CD4-positive, CD25-positive, alpha-beta regulatory T cell (primary cell): ENCODE measurements at regions not wholly inside any gene's neighbourhood (a gene's known extent, or its start where the extent isn't known, plus 50 kb on each side); places are given as distances from the start of the nearest gene placed in this dataset.

Experiments used
- ATAC-seq, 2 donors: fragments of 150-1000 bp; cut with Tn5 transposase; one replicate each; pipeline ENCODE4 v1.10.0; 2021; ENCODE audit warnings: low read depth in 2 of 2, moderate number of reproducible peaks in 2 of 2, moderate library complexity in 1 of 2
- DNase-seq, 3 donors: peaks; one replicate each; pipeline versions ENCODE4 v3.0.0 to v3.0.0-alpha.2; 2012 to 2022; ENCODE audit warnings: mixed read lengths in 1 of 3
- H3K27ac ChIP-seq: one replicate; pipeline ENCODE4 v1.7.0; 2013; ENCODE audit warnings: mild to moderate bottlenecking, low read length; ENCODE audit not compliant: insufficient read depth, poor library complexity, severe bottlenecking
- H3K27me3 ChIP-seq: one replicate; pipeline ENCODE4 v1.7.0; 2013; ENCODE audit warnings: low read length; ENCODE audit not compliant: control insufficient read depth, insufficient read depth
- H3K36me3 ChIP-seq: one replicate; pipeline ENCODE4 v1.7.0; 2013; ENCODE audit warnings: mild to moderate bottlenecking, low read length, moderate library complexity; ENCODE audit not compliant: control insufficient read depth, insufficient read depth
- H3K4me1 ChIP-seq: 2 replicates; pipeline ENCODE4 v1.7.0; 2013; ENCODE audit warnings: mild to moderate bottlenecking, low read length; ENCODE audit not compliant: insufficient read depth, control insufficient read depth, poor library complexity, severe bottlenecking
- H3K4me3 ChIP-seq: one replicate; pipeline ENCODE4 v1.7.0; 2013; ENCODE audit warnings: low read depth, mild to moderate bottlenecking, low read length, moderate library complexity
- H3K9me3 ChIP-seq, 2 experiments: 1 replicate in 1 of 2; 2 replicates in 1 of 2; pipeline ENCODE4 v1.7.0; 2013; ENCODE audit warnings: low read length in 2 of 2, mild to moderate bottlenecking in 1 of 2, moderate library complexity in 1 of 2; ENCODE audit not compliant: control insufficient read depth in 2 of 2
- H3K27ac Mint-ChIP-seq, 3 donors: one replicate each; pipeline ENCODE4 v1.8.0; 2020 to 2022; ENCODE audit warnings: mild to moderate bottlenecking in 3 of 3, mixed read lengths in 3 of 3, moderate library complexity in 2 of 3
- H3K27me3 Mint-ChIP-seq: one replicate; pipeline ENCODE4 v1.8.0; 2022; ENCODE audit warnings: mild to moderate bottlenecking, mixed read lengths
- H3K36me3 Mint-ChIP-seq: one replicate; pipeline ENCODE4 v1.8.0; 2020; ENCODE audit warnings: mixed read lengths
- H3K4me1 Mint-ChIP-seq, 4 donors: one replicate each; pipeline ENCODE4 v1.8.0; 2020 to 2022; ENCODE audit warnings: mixed read lengths in 4 of 4, mild to moderate bottlenecking in 1 of 4
- H3K4me3 Mint-ChIP-seq, 4 donors: one replicate each; pipeline ENCODE4 v1.8.0; 2020 to 2022; ENCODE audit warnings: mild to moderate bottlenecking in 4 of 4, mixed read lengths in 4 of 4, moderate library complexity in 3 of 4
- H3K9me3 Mint-ChIP-seq, 7 donors: one replicate each; pipeline ENCODE4 v1.8.0; 2020 to 2022; ENCODE audit warnings: mixed read lengths in 7 of 7, mild to moderate bottlenecking in 3 of 7, moderate library complexity in 2 of 7

DNA sequence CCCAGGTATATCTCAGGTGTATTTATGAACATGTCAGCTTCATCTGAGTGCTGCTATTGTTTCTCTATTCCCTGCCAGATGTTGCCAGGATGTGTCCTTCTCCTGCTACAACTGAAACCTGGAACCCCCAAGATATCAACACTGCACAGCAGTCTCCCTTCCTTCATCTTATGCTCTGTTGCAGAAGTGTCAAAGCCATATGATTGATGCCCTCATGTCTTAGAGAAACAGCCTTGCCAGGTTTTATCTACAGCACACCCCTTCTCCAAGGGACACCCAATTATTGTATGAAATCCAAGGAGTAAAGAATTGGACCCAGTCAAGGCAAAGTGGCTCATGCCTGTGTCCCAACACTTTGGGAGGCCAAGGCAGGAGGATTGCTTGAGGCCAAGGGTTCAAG, 60.5 kb upstream of the GHITM start:
- no peak overlapping the region for H3K4me3 Mint-ChIP-seq
- no peaks in the 10 kb centered on the region for H3K4me1 ChIP-seq
- no peak overlapping the region for H3K27ac ChIP-seq
- H3K9me3 ChIP-seq, result no peaks in the 10 kb centered on the region
- ATAC-seq, result no peak
- no peak for DNase-seq
- no peaks in the 10 kb centered on the region for H3K4me1 Mint-ChIP-seq
- H3K27me3 ChIP-seq, result no peaks in the 10 kb centered on the region
- H3K4me3 ChIP-seq, result no peak overlapping the region
- peaks cover 0 to 2% (median 2%) of the 10 kb centered on the region in 7 donors for H3K9me3 Mint-ChIP-seq
- H3K36me3 ChIP-seq, result no peaks in the 10 kb centered on the region
- H3K27ac Mint-ChIP-seq, result no peak overlapping the region
- H3K36me3 Mint-ChIP-seq, result no peaks in the 10 kb centered on the region
- H3K27me3 Mint-ChIP-seq, result peaks cover 7% of the 10 kb centered on the region

DNA sequence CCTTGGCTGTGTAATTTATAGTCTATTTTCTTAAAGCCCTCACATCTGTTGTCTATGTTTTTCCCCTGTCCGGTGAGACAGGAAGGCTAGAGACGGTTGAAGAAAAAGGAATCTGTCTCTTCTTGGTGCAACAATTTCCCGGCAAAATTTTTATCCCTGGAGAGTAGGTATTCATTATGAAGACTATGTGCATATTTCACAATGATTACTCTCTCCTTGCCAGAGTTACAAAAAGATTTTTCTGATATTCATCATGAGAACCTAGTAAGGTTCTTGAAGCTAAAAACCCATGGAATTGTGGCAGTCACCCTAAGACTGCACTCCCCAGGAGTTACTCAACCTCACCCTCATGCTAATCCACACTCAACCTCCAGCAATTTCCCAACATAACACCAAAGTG, 55.0 kb upstream of the GHITM start:
- Mint-ChIP-seq H3K9me3 (peaks cover 0 to 10% (median 1%) of the 10 kb centered on the region in 7 donors), H3K4me1 (no peaks in the 10 kb centered on the region), H3K4me3 (no peak overlapping the region), H3K36me3 (no peaks in the 10 kb centered on the region), H3K27ac (no peak overlapping the region), H3K27me3 (peaks cover 11% of the 10 kb centered on the region)
- ATAC-seq, result no peak
- DNase-seq, result no peak
- no peaks in the 10 kb centered on the region for H3K9me3 ChIP-seq
- H3K4me1 ChIP-seq, result no peaks in the 10 kb centered on the region
- H3K4me3 ChIP-seq, result no peak overlapping the region
- peaks cover 5% of the 10 kb centered on the region for H3K27me3 ChIP-seq
- no peaks in the 10 kb centered on the region for H3K36me3 ChIP-seq
- no peak overlapping the region for H3K27ac ChIP-seq

DNA sequence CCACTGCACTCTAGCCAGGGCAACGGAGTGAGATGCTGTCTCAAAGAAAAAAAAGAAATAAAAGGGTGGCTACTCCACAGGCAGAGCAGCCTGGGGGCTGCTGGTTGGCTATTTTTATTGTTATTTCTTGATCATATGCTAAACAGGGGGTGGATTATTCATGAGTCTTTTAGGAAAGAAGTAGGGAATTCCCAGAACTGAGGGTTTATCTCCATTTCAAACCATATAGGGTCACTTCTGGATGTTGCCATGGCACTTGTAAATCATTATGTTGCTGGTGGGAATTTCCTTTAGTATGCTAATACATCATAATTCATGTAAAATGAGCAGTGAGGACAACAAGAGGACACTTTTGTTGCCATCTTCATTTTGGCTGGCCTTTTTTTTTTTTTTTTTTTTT, 52.1 kb upstream of the GHITM start:
- peaks cover 11% of the 10 kb centered on the region for H3K27me3 Mint-ChIP-seq
- no peak overlapping the region for H3K4me3 ChIP-seq
- no peak for DNase-seq

DNA sequence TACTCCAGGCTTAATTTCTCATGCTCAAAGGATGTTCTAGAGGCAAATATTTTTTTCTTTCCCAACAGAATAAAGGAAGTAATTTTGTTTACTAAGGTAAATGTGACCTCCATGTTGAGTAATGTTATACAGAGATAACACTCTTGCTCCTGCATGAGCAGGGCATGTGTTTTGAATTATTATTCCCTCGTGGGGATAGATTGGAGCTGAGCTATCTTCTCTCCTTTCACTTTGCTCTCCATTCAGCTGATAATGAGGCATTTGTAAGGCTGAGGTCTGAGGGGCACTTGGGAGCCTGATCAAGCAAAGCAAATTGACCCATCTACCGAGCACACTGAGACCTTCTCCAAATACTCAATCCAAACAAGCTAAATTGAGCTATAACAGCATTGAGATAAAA, 50.7 kb upstream of the GHITM start:
- Histone ChIP-seq H3K9me3 (no peaks in the 10 kb centered on the region), H3K27ac (no peak overlapping the region), H3K4me1 (no peaks in the 10 kb centered on the region), H3K4me3 (no peak overlapping the region), H3K27me3 (peaks cover 5% of the 10 kb centered on the region), H3K36me3 (no peaks in the 10 kb centered on the region)
- H3K36me3 Mint-ChIP-seq, result no peaks in the 10 kb centered on the region
- no peaks in the 10 kb centered on the region for H3K4me1 Mint-ChIP-seq
- H3K4me3 Mint-ChIP-seq, result no peak overlapping the region
- DNase-seq (no peak), ATAC-seq (no peak)
- H3K27me3 Mint-ChIP-seq, result peaks cover 4% of the 10 kb centered on the region
- H3K27ac Mint-ChIP-seq, result no peak overlapping the region
- peaks cover 0 to 9% (median 0%) of the 10 kb centered on the region in 7 donors for H3K9me3 Mint-ChIP-seq

More for the DNA sequence above, 52.1 kb upstream of the GHITM start:
- Histone ChIP-seq H3K27ac (no peak overlapping the region), H3K36me3 (no peaks in the 10 kb centered on the region), H3K9me3 (no peaks in the 10 kb centered on the region), H3K4me1 (no peaks in the 10 kb centered on the region), H3K27me3 (peaks cover 5% of the 10 kb centered on the region)
- no peak overlapping the region for H3K4me3 Mint-ChIP-seq
- H3K4me1 Mint-ChIP-seq, result no peaks in the 10 kb centered on the region
- H3K36me3 Mint-ChIP-seq, result no peaks in the 10 kb centered on the region
- H3K27ac Mint-ChIP-seq, result no peak overlapping the region
- H3K9me3 Mint-ChIP-seq, result peaks cover 0 to 10% (median 1%) of the 10 kb centered on the region in 7 donors
- ATAC-seq, result no peak

DNA sequence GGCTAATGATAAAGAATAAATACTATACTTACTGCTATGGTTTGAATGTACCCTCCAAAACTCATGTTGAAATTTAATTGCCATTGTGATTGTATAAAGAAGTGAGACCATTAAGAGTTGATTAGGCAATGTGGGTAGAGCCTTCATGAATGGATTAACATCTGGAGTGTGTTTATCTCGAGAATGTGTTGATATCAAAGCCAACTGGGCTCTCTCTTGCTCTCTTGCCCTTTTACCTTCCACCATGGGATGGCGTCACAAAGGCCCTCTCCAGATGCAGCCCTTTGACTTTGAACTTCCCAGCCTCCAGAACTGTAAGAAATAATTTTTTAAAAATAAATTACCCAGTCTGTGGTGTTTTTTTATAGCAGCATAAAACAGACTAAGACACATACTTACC, 50.1 kb upstream of the GHITM start:
- Mint-ChIP-seq H3K27ac (no peak overlapping the region), H3K4me3 (no peak overlapping the region), H3K27me3 (peaks cover 1% of the 10 kb centered on the region), H3K9me3 (peaks cover 0 to 4% (median 0%) of the 10 kb centered on the region in 7 donors), H3K36me3 (no peaks in the 10 kb centered on the region), H3K4me1 (no peaks in the 10 kb centered on the region)
- Histone ChIP-seq H3K9me3 (no peaks in the 10 kb centered on the region), H3K4me1 (no peaks in the 10 kb centered on the region), H3K4me3 (no peak overlapping the region), H3K27ac (no peak overlapping the region), H3K36me3 (no peaks in the 10 kb centered on the region), H3K27me3 (peaks cover 2% of the 10 kb centered on the region)
- ATAC-seq (no peak), DNase-seq (no peak)
